Suprapubic skin (tissue), 2 donors: ENCODE measurements at regions not wholly inside any gene's neighbourhood (a gene's known extent, or its start where the extent isn't known, plus 50 kb on each side); places are given as distances from the start of the nearest gene placed in this dataset.

Experiments used
- EP300 ChIP-seq: sonication (generic); formaldehyde crosslinking; IDR thresholded peaks from one replicate; pipeline ENCODE4 v1.6.1; 2017; ENCODE audit warnings: antibody characterized with exemption
- POLR2A ChIP-seq, 2 donors: fragments of 450-650 bp; IDR thresholded peaks; one replicate each; pipeline ENCODE4 v1.6.1; 2017; ENCODE audit warnings: antibody characterized with exemption in 2 of 2, mild to moderate bottlenecking in 2 of 2, moderate library complexity in 2 of 2

DNA sequence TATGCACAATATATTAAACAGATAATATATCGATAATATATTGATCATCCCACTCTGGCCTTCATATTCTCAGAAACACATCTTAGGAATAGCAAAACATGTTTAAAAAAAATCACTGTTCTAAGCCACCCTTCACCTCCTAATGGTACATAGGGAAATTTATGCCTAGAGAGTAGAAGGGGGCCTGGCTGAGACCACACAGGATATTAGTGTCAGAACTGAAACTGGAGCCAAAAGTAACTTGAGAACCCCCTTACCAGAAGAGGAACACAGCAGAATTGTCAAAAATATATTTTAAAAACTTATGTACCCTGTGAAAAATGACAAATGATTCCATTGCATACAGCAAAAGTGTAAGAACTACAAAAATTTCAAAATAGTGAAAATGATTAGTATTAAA lies 173.1 kb downstream of the VSIG4 start:
- TF ChIP-seq EP300 (no peak), POLR2A (IDR thresholded peaks at IDR 0.05) (no peak)
